ENCODE measurements at regions not wholly inside any gene's neighbourhood (a gene's known extent, or its start where the extent isn't known, plus 50 kb on each side); places are given as distances from the start of the nearest gene placed in this dataset.
A peak's percentile ranks its signal among the peaks of the same experiment; 100 is the strongest.

DNA sequence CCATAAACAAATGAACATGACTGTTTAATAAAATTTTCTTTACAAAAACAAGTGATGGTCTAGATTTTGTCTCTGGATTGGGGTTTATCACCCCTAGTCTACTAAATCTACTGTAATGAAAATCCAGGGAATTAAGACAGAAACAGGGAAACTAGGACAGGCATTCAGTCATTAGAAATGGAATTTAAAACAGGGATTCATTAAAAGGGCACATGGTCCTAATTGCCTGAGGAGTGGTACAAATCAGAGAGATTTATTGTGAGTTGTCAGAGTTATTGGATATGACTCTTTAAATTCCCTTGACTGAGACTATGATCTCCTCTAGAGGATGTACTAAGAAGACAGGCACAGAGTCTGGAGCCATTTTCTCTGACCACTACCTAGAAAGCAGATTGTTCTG, 670.9 kb upstream of the GCFC2 start:
- TF ChIP-seq Cebpa-rat (IDR thresholded peaks at IDR 0.05): no peak
- H4K20me1 ChIP-seq: no peaks in the 10 kb centered on the region

DNA sequence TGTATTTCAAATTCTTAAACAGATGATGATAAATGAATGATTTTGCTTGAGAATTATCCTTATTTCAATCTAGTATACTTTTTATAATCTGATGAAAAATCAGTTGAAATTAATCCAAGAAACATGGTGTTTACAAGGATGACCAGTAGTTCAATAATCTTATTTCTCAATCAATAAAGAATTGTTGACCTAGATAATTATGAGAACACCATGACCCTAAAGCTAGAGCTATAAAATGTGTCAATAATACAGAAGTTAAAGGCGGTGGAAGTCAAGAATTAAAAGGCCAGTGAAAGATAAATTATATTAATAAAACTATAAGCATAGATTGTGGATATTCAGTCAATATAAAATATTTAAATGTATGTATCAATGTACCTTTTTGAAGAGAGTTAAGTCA, 667.4 kb upstream of the GCFC2 start:
- H3K27ac ChIP-seq: no peak overlapping the region
- H3K4me2 ChIP-seq: no peak overlapping the region
- no peaks in the 10 kb centered on the region for H4K20me1 ChIP-seq
- H3K27me3 ChIP-seq: no peaks in the 10 kb centered on the region
- peaks cover 8% of the 10 kb centered on the region for H3K4me1 ChIP-seq
- no peaks in the 10 kb centered on the region for H3K9me3 ChIP-seq
- H3K9ac ChIP-seq: no peak overlapping the region
- no peaks in the 10 kb centered on the region for H3K36me3 ChIP-seq
- H3K4me3 ChIP-seq: no peak overlapping the region
- no peak for TF ChIP-seq Cebpa-rat (IDR thresholded peaks at IDR 0.05)

More for the DNA sequence above, 670.9 kb upstream of the GCFC2 start:
- Histone ChIP-seq H3K27ac (no peak overlapping the region), H3K9ac (no peak overlapping the region), H3K36me3 (no peaks in the 10 kb centered on the region), H3K9me3 (no peaks in the 10 kb centered on the region), H3K27me3 (no peaks in the 10 kb centered on the region), H3K4me1 (peaks cover 8% of the 10 kb centered on the region), H3K4me3 (no peak overlapping the region), H3K4me2 (no peak overlapping the region)

DNA sequence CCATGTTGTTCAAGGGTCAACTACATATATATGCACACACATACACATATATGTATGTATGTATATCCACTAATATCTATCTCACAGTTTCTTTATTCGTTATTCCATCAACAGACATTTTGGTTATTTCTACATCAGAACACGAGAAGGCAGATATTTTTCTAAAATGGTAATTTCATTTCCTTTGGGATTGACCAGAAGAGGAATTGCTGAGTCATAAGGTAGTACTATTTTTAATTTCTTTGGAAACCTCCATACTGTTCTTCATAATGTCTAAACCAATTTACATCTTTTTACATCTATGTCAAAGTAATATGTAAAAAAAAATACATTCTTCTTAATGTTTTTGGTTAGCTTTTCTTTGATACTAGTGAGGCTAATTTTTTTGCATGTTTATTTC, 630.7 kb upstream of the GCFC2 start:
- Histone ChIP-seq H3K9ac (no peak overlapping the region), H3K4me2 (no peak overlapping the region), H3K9me3 (peaks cover 16% of the 10 kb centered on the region)

DNA sequence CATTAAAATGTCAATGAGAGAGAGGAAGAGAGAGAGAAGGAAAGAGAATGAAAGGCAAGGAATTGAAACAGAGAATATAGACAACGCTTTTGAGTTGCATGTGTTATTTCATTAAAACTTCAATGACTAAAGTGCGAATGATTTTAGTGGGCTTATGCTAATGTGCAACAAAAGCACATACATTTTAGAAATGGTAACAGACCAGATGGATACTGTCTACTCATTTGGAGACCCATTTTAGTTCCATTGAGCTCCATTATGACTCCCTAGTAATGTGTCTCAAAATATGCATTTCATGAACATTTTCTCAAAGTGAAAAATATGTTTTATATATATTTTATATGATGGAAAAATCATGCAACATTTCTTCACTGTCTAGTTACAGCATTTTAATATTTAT, 622.2 kb upstream of the GCFC2 start:
- H4K20me1 ChIP-seq: no peaks in the 10 kb centered on the region
- H3K4me1 ChIP-seq: peaks cover 14% of the 10 kb centered on the region
- no peak overlapping the region for H3K4me2 ChIP-seq
- H3K36me3 ChIP-seq: no peaks in the 10 kb centered on the region
- no peaks in the 10 kb centered on the region for H3K27me3 ChIP-seq
- no peak overlapping the region for H3K27ac ChIP-seq
- peaks cover 28% of the 10 kb centered on the region for H3K9me3 ChIP-seq
- TF ChIP-seq Cebpa-rat (IDR thresholded peaks at IDR 0.05): no peak
- H3K9ac ChIP-seq: no peak overlapping the region
- no peak overlapping the region for H3K4me3 ChIP-seq

More for the DNA sequence above, 630.7 kb upstream of the GCFC2 start:
- no peak overlapping the region for H3K27ac ChIP-seq
- H3K4me1 ChIP-seq: peaks cover 15% of the 10 kb centered on the region
- no peak overlapping the region for H3K4me3 ChIP-seq
- H4K20me1 ChIP-seq: no peaks in the 10 kb centered on the region
- no peak for TF ChIP-seq Cebpa-rat (IDR thresholded peaks at IDR 0.05)
- no peaks in the 10 kb centered on the region for H3K27me3 ChIP-seq
- no peaks in the 10 kb centered on the region for H3K36me3 ChIP-seq

DNA sequence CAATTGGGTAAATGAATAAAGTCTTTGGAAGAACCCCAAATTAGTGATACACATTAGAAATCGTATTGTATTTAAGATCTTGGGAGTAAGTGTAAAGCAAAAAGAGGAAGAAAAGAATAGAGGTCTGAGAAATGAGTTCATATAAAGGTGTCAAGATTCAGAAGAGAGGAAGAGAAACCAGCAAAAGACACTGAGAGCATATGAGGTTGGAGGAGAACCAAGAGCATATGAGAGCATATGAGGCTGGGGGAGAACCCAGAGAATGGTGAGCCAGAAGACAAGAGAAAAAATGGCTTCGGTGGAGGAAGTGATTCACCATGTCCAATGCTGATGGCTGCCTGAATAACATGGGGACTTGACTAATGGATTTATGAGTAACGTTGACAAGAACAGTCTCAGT, 620.1 kb upstream of the GCFC2 start:
- no peak overlapping the region for H3K4me2 ChIP-seq
- TF ChIP-seq Cebpa-rat (IDR thresholded peaks at IDR 0.05): no peak
- H3K27me3 ChIP-seq: no peaks in the 10 kb centered on the region

DNA sequence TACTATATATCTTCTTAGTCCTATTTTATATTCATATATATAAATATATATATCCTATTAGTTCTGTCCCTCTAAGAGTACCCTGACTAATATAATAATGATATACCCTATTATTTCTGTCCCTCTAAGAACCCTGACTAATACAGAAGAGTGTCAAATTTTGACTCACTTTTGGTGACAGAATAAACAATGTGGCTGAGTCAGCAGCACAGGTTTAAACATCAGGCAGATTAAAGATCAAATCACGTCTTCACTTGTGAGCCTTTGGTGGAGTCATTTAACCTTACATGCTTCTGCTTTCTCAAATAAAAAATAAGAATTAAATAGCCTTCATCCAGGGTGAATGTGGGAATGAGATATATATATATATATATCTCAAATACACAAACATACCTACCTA, 615.9 kb upstream of the GCFC2 start:
- Histone ChIP-seq H3K9ac (no peak overlapping the region), H3K4me2 (no peak overlapping the region), H3K27ac (no peak overlapping the region), H3K36me3 (no peaks in the 10 kb centered on the region), H3K4me1 (no peaks in the 10 kb centered on the region), H4K20me1 (no peaks in the 10 kb centered on the region), H3K4me3 (no peak overlapping the region), H3K27me3 (no peaks in the 10 kb centered on the region), H3K9me3 (no peaks in the 10 kb centered on the region)
- no peak for TF ChIP-seq Cebpa-rat (IDR thresholded peaks at IDR 0.05)

More for the DNA sequence above, 620.1 kb upstream of the GCFC2 start:
- H3K9me3 ChIP-seq: peaks cover 8% of the 10 kb centered on the region
- no peaks in the 10 kb centered on the region for H3K36me3 ChIP-seq
- no peak overlapping the region for H3K27ac ChIP-seq
- no peaks in the 10 kb centered on the region for H3K4me1 ChIP-seq
- H3K4me3 ChIP-seq: no peak overlapping the region
- H3K9ac ChIP-seq: no peak overlapping the region
- no peaks in the 10 kb centered on the region for H4K20me1 ChIP-seq

DNA sequence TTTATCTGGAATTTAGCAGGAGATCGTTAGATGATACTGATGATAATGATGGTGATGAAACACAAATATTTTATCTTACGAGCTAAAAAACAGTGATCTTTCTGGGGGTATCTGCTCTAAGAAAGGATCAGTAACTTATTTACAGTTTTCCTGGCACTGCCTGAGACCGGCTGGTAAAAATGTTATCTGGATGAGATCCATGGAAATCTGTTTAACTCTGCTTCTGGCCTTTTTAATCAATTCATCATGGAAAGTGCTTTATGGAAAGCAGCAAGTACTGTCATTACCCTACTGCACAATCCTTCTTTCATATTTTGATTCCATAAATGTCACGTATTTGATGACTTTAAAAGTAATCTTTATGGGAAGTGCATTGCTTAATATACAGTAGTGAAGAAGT, 612.7 kb upstream of the GCFC2 start:
- no peak overlapping the region for H3K4me3 ChIP-seq
- H4K20me1 ChIP-seq: no peaks in the 10 kb centered on the region
- H3K27ac ChIP-seq: no peak overlapping the region
- peaks cover 3% of the 10 kb centered on the region; the same call in 1 of the 2 replicates for H3K9me3 ChIP-seq
- H3K36me3 ChIP-seq: no peaks in the 10 kb centered on the region
- TF ChIP-seq Cebpa-rat (IDR thresholded peaks at IDR 0.05): no peak
- no peaks in the 10 kb centered on the region for H3K27me3 ChIP-seq
- no peak overlapping the region for H3K4me2 ChIP-seq
- H3K9ac ChIP-seq: no peak overlapping the region
- peaks cover 8% of the 10 kb centered on the region; the same call in 1 of the 2 replicates for H3K4me1 ChIP-seq

DNA sequence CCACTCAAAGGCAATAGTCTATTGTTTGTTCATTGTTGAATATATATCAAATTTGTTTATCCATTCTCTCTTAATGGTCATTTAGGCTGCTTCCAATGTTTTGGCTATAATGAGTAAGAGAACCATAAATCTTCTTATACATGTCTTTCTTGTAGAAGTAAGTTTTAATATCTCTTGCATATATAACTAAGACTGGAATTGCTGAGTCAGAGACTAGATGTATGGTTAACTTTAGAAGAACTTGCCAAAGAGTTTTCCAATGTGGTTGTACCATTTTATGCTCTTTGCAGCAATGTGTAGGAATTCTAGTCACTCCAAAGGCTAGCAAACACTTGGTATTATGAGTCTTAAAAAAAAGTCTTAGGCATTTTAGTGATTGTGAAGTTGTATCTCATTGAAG, 610.0 kb upstream of the GCFC2 start:
- no peak overlapping the region for H3K4me3 ChIP-seq
- peaks cover 8% of the 10 kb centered on the region; the same call in 1 of the 2 replicates for H3K4me1 ChIP-seq
- H3K4me2 ChIP-seq: no peak overlapping the region
- no peak overlapping the region for H3K27ac ChIP-seq
- no peak for TF ChIP-seq Cebpa-rat (IDR thresholded peaks at IDR 0.05)
- no peak overlapping the region for H3K9ac ChIP-seq
- H3K36me3 ChIP-seq: no peaks in the 10 kb centered on the region
- no peaks in the 10 kb centered on the region for H3K27me3 ChIP-seq
- H4K20me1 ChIP-seq: no peaks in the 10 kb centered on the region
- H3K9me3 ChIP-seq: peaks cover 30% of the 10 kb centered on the region

DNA sequence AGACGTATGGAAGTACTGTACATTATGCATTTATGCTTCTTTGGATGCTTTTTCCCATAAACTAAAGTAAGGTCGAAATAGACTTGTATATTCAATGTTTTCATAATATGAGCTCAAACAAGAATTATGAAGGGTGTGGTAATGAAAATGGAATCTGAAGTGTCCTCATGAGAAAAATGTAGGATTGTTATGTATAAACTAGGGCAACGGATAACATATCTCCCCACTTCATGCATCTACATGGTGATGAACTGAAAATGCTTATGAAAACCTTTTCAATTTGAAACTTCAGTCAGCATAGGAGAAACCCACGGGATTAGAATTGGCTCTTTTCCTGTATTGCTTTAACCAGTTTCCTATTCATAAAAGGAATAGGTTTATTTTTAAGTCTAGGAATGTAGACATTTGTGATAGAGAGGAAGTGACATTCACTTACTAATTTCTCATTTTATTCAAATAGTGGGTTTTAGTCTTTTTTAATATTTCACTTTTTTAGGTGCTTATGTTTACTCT, 608.2 kb upstream of the GCFC2 start:
- Histone ChIP-seq H3K9ac (no peak overlapping the region), H3K9me3 (peaks cover 48% of the 10 kb centered on the region), H3K27ac (no peak overlapping the region), H3K4me1 (peaks cover 17% of the 10 kb centered on the region), H3K4me3 (no peak overlapping the region), H4K20me1 (no peaks in the 10 kb centered on the region), H3K4me2 (peak overlapping the region; percentile 22; the same call in 1 of the 2 replicates), H3K36me3 (no peaks in the 10 kb centered on the region), H3K27me3 (no peaks in the 10 kb centered on the region)
- TF ChIP-seq Cebpa-rat (IDR thresholded peaks at IDR 0.05): no peak

DNA sequence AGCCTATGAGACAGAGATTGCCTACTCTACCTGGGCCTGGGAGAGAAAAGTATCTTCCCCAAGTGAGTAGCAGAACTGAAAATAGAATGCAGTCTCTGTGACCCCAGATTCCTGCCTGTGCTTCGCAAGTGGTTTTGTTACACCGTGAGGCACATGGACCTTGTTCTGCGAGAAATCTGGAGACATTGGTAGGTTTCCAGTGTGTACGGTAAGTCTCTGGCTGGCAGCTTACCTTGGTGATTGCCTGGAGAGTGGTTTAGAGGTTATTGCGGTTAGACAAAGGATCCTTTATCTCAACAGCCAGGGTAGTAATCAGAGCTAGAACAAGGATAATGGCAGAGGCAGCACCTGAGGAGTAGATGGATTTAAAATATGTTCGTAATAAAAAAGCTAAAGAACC, 606.0 kb upstream of the GCFC2 start:
- H3K27ac ChIP-seq: no peak overlapping the region
- H3K4me3 ChIP-seq: no peak overlapping the region
- no peaks in the 10 kb centered on the region for H3K27me3 ChIP-seq
- no peak overlapping the region for H3K9ac ChIP-seq
- TF ChIP-seq Cebpa-rat (IDR thresholded peaks at IDR 0.05): no peak
- no peaks in the 10 kb centered on the region; the same call in 1 of the 2 replicates for H3K36me3 ChIP-seq
- H3K4me2 ChIP-seq: no peak overlapping the region
- peaks cover 35% of the 10 kb centered on the region for H3K4me1 ChIP-seq
- no peaks in the 10 kb centered on the region for H4K20me1 ChIP-seq
- H3K9me3 ChIP-seq: peaks cover 68% of the 10 kb centered on the region

Data from BLaER1 (cell line).